Mesothelial cell of epicardium (in vitro differentiated cells): ENCODE measurements at regions not wholly inside any gene's neighbourhood (a gene's known extent, or its start where the extent isn't known, plus 50 kb on each side); places are given as distances from the start of the nearest gene placed in this dataset.

Source experiments
- DNase-seq, 2 experiments: peaks; one replicate each; pipeline ENCODE4 v3.0.0; 2021; ENCODE audit warnings: low spot score in 2 of 2; ENCODE audit not compliant: unreplicated experiment in 2 of 2
- H3K27ac Mint-ChIP-seq: 2 replicates; pipeline ENCODE4 v1.8.0; 2021; ENCODE audit warnings: mixed read lengths
- H3K27me3 Mint-ChIP-seq: 2 replicates; pipeline ENCODE4 v1.8.0; 2021; ENCODE audit warnings: low read depth, mixed read lengths
- H3K36me3 Mint-ChIP-seq: 2 replicates; pipeline ENCODE4 v1.8.0; 2021; ENCODE audit warnings: mixed read lengths
- H3K4me1 Mint-ChIP-seq: 2 replicates; pipeline ENCODE4 v1.8.0; 2021; ENCODE audit warnings: mixed read lengths
- H3K4me3 Mint-ChIP-seq: 2 replicates; pipeline ENCODE4 v1.8.0; 2021; ENCODE audit warnings: mild to moderate bottlenecking, moderate library complexity, mixed read lengths
- H3K9me3 Mint-ChIP-seq: 2 replicates; pipeline ENCODE4 v1.8.0; 2021; ENCODE audit warnings: mixed read lengths
- TF ChIP-seq, protein P1 (sequence below): fragments of 200-600 bp; sonication (generic); IDR thresholded peaks from one replicate; pipeline ENCODE4 v1.5.0; 2021; ENCODE audit warnings: antibody characterized with exemption; ENCODE audit not compliant: unreplicated experiment

GRCh38 chr10:44020322-44021111 is 364.4 kb downstream of the CXCL12 start:
- Mint-ChIP-seq H3K27ac (no peak overlapping the region), H3K27me3 (no peaks in the 10 kb centered on the region), H3K36me3 (no peaks in the 10 kb centered on the region), H3K4me3 (no peak overlapping the region), H3K9me3 (peaks cover 14% of the 10 kb centered on the region), H3K4me1 (no peaks in the 10 kb centered on the region)
- TF ChIP-seq, protein P1, sequence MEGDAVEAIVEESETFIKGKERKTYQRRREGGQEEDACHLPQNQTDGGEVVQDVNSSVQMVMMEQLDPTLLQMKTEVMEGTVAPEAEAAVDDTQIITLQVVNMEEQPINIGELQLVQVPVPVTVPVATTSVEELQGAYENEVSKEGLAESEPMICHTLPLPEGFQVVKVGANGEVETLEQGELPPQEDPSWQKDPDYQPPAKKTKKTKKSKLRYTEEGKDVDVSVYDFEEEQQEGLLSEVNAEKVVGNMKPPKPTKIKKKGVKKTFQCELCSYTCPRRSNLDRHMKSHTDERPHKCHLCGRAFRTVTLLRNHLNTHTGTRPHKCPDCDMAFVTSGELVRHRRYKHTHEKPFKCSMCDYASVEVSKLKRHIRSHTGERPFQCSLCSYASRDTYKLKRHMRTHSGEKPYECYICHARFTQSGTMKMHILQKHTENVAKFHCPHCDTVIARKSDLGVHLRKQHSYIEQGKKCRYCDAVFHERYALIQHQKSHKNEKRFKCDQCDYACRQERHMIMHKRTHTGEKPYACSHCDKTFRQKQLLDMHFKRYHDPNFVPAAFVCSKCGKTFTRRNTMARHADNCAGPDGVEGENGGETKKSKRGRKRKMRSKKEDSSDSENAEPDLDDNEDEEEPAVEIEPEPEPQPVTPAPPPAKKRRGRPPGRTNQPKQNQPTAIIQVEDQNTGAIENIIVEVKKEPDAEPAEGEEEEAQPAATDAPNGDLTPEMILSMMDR: no peak
- DNase-seq: no peak

DNA sequence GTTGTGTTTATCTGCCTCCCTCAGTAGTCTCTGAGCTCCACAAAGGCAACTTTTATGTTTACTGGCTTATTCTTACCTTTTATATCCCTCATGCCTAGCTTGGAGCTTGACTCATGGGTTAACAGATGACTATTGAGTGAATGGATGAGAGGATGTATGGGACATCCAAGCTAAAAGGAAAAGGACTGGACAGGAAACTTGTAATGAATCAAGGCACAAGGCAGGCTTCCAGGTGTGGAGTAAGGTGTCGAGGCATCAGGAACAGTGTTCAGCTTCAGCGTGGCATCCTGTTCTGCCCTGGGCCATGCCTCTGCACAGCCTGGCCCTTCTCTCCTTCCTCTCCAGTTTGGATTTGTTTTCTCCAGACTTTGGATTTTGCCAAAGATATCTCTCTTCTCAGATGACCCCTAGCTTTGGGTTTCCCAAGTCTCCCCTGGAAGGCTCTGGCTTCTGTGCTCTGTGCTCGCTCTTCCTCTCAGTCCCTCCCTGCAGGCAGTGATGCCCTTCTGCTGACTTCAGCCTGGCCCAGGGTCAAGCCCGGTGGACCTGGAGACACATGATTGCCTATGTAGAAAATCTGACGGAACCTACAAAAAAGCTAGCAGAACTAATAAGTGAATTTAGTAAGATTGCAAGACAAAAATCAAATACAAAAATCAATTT is 367.3 kb downstream of the CXCL12 start:
- Mint-ChIP-seq H3K36me3 (no peaks in the 10 kb centered on the region), H3K27me3 (peaks cover 6% of the 10 kb centered on the region), H3K4me1 (peaks cover 3% of the 10 kb centered on the region), H3K4me3 (no peak overlapping the region), H3K27ac (no peak overlapping the region), H3K9me3 (peaks cover 14% of the 10 kb centered on the region)
- TF ChIP-seq, protein P1: no peak
- no peak for DNase-seq

- H3K27me3 Mint-ChIP-seq: peaks cover 6% of the 10 kb centered on the region
- peaks cover 14% of the 10 kb centered on the region for H3K9me3 Mint-ChIP-seq
- peaks cover 5% of the 10 kb centered on the region for H3K4me1 Mint-ChIP-seq
- H3K27ac Mint-ChIP-seq: no peak overlapping the region
- H3K36me3 Mint-ChIP-seq: no peaks in the 10 kb centered on the region
- H3K4me3 Mint-ChIP-seq: no peak overlapping the region
- no peak for DNase-seq
- TF ChIP-seq, protein P1: no peak
Measured at GRCh38 chr10:44016589-44017482, 368.1 kb downstream of the CXCL12 start.

DNA sequence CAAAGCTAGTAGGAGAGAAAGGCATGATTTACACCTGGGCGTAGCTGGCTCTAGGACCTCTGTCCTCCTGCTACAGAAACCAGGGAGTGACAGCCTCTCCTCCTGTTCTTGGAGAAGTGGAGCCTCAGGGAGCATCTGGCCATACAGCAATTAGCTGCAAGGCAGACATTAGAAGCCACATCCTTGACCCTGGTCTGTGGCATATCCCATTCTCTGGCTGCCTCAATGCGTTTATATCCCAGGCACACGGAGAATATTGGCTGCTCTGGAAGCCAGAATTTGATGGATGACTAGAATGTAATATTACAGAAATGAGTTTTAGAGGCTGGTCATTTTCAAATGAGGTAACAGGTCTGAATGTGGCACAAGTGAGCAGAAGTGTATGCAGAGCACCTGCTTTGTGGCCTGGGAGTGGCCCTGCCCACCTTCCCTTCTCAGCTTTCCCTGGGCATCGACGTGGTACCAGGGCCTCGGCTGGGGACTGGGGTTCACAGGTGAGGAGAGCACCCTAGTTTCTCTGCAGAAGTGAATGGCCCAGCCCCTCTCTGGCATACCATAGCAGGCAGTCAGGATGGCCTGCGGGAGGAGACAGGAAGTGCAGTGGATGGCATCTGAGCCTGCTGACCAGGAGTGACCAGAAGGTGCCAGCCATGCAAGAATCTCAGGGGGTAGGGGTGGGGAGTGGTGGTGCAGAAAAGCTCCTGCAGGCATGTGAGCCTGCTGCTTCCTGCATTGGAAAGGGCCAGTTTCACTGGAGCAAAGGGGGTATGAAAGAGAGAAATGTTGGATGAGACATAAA is 367.2 kb upstream of the ZNF32 start:
- TF ChIP-seq, protein P1: no peak
- no peak for DNase-seq
- H3K4me1 Mint-ChIP-seq: peaks cover 10% of the 10 kb centered on the region
- H3K27ac Mint-ChIP-seq: no peak overlapping the region
- peaks cover 6% of the 10 kb centered on the region for H3K27me3 Mint-ChIP-seq
- H3K36me3 Mint-ChIP-seq: no peaks in the 10 kb centered on the region
- H3K4me3 Mint-ChIP-seq: no peak overlapping the region
- H3K9me3 Mint-ChIP-seq: peaks cover 14% of the 10 kb centered on the region
